HG03064 (cell line): ENCODE measurements at regions not wholly inside any gene's neighbourhood (a gene's known extent, or its start where the extent isn't known, plus 50 kb on each side); places are given as distances from the start of the nearest gene placed in this dataset.

Experiments
- ATAC-seq: cut with Tn5 transposase; IDR thresholded peaks from one replicate; pipeline ENCODE4 v1.9.1; 2021; ENCODE audit warnings: low read depth; ENCODE audit not compliant: unreplicated experiment

DNA sequence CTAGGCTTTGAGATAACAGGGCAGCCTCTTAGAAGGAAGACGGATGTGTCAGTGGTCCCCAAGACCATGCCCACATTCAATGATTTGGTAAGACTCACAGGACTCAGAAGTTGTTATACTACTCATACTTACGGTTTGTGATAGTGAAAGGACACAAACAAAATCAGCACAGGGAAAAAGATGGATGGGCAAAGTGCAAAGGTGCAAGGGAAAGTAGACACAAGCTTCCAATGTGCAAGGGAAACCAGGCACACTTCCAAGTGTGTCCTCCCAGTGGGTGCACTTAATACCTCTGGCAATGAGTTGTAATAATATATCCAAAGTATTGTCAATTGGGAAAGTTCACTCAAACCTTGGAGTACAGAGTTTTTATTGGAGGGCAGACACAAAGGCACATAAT is 53.8 kb upstream of the VCX start:
- no peak for ATAC-seq

DNA sequence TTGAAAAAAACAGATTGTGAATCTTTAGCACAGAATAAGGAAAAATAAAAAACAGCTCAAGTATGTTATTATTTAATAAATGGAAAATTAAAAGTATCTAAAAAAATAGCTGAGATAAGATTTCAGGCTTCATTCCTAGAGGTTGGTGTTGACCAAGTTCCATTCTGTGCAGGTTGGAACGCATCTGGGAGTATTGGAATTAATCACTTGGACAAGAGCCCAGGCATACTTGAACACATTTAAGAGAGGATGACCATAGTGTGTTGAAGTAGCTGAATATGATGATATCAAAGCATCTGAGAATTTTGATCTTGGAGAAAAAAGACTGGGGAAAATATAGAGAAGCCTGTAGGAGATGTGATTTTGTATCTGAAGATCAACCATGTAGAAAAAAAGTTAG is 54.6 kb upstream of the VCX start:
- ATAC-seq = no peak

DNA sequence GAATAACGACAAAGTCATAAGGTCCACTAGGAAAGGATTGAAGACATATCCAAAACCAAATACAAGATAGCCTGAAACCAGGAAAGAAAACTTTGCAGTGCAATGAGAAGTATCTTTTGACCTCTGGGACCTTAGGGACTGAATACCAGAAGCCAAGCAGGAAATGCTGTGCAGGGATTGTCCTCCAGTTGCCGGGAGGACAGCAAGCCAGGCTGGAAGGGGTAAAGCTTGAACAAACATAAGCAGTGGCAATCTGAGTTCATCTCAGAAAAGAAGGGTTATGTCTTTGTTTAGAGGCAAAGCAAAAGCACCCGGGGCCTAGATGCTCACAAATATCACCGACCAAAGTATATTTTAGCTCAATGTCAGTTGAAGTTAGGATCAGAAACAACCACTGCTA is 55.3 kb upstream of the VCX start:
- no peak for ATAC-seq

DNA sequence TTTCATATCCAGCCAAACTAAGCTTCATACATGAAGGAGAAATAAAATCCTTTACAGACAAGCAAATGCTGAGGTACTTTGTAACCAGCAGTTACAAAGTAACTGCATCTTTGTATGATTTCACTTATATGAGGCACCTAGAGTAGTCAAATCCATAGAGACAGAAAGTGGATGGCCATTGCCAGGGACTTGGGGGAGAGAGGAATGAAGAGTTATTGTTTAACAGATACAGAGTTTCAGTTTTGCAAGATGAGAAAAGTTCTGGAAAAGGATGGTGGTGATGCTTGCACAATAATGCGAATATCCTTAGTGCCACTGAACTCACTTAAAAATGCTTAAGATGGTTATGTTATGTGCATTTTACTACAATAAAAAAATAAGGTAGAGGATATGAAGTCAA is 58.4 kb upstream of the VCX start:
- no peak for ATAC-seq

DNA sequence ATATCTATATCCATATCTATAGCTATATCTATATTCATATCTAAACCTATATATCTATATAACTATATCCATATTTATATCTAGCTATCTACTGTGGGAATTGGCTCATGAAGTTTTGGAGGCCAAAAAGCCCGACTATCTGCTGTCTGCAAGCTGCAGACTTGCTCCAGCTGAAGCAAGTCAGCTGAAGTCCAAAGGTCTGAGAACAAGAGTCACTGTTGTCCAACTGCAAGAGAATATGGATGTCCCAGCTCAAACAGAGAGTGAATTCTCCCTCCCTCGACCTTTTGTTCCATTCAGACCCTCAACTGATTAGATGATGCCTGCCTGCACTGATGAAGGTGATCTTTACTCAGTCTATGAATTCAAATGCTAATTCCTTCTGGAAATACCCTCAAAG is 63.3 kb upstream of the VCX start:
- ATAC-seq = no peak

DNA sequence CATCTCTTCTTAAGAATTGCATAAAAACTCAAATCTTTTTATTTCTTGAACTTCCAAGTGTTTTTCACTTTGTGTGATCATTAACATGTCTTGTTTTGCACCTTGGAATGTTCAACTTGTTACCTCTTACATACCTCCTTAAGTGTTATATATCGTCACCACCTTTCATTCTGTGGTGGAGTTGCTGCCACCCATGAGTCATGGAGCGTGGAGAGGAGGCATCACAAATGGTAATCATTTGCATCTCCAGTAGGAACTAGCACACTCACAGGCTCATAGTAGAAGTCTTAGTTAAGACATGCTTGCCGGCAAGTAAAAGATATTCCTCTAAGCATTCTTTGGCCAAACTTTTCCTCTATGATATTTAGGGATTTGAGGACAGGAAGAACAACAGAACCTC is 67.0 kb upstream of the VCX start:
- ATAC-seq = no peak

DNA sequence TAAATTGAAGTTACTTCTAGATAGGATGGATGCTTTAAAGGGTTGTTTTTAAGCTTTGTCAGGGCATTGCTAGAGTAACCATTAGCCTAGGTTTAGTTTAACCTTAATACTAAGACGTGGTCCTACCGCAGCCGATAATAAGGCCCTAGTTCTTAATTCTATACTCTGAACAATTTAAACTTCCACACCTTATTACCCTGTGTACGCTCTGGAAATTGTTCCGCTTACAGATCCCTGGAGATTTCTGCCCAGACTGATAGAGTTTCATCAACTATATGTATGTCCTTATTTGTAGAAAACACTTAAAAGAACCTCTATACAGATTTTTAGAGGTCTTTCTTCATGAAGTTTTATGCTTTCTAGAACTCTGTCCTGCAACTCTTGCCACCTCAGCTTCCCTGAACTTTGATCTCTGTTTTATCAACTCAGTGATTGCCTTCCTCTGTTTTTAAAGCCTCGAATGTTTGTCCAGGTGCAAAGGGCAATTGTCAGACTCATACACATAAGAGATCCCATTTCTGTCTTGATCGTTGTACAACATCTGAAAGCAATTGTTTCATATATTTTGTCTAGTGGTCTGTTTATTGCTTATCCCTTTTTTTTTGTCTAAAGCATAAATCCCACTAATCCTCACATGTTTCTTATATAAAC is 71.1 kb upstream of the VCX start:
- no peak for ATAC-seq

DNA sequence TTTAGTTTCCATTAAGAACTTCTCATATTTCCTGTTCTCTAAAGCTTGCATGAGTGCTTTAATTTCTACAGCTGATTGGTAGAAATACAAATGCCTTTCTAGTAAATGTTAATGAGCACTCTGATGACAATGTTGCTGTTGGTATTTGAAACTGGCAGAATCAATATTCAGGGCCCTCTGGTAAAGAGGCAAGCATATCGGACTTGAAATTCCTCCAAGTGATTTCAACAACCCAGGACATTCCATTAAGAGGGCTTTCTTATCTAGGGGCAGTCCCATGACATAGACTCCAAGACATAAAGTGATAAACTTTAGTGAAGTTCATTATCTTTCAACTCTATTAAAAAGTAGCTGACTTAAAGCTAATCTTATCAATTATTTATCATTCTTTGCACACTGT is 83.1 kb upstream of the VCX start:
- no peak for ATAC-seq

DNA sequence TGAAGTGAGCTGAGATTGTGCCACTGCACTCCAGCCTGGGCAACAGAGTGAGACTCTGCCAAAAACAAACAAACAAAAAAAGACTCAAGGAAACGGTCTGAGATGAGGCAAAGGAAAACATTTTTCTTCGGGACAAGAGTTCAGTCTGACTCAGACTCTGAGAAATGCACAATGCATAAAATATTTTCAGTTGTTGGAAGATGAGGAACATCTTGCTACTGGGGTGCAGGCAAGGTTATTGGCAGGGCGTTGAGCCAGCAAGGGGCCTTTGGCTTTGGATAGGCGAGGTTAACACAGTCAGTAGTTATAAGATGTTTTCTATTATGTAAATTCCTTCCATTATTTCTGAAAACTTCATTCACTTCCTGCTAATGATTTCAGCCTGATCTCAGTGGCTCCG is 96.1 kb upstream of the VCX start:
- no peak for ATAC-seq

DNA sequence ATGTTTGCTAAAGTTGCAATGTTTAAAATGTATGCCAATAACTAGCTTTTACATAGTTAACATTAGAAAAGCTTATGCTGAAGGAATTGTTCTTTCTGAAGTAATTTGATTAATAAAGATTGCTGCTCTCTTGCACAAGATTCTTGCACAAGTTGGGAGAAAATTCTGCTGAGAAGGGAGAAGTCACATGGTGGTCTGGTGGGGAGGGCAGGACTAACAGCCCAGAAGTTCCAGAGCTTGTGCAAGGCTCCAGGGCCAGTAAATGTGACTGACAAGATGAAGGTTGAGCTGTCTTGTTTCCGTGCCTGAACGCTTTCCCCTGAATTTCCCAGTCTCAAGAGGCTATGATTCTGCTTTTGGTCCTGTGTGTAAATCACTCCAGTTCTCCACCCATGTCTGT is 112.9 kb upstream of the VCX start:
- ATAC-seq = no peak

DNA sequence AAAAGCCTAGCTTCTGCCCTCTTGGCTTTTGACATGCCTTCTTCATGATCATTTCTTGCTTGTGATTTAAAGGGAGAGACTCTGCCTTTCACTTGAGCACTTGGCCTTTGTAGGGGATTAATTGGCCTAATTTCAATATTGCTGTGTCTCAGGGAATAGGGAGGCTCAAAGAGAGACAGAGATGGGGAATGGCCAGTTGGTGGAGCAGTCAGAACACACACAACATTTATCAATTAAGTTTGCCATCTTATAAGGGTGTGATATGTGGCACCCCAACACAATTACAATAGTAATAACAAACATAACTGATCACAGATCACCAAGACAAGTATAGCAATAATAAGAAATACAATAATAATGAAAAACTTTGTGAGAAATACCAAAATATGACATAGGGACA is 122.5 kb upstream of the VCX start:
- no peak for ATAC-seq

DNA sequence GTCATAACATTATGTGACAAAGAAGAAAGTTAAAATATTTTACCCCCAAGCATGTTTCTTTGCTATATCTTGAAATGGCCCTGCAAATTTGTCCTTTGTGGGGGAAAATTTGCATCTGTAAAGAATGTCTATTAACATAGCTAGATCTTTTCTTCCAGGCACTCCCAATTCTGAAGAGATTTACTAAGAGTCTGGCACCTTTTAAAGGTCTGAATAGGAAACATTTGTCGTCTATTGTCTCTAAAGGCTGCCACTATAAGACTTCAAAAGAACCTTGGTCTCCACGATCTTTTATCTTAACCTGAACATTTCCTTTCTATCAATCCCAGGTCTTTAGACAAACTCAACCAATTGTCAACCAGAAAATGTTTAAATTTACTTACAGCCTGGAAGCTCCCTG is 128.6 kb upstream of the VCX start:
- ATAC-seq = no peak

DNA sequence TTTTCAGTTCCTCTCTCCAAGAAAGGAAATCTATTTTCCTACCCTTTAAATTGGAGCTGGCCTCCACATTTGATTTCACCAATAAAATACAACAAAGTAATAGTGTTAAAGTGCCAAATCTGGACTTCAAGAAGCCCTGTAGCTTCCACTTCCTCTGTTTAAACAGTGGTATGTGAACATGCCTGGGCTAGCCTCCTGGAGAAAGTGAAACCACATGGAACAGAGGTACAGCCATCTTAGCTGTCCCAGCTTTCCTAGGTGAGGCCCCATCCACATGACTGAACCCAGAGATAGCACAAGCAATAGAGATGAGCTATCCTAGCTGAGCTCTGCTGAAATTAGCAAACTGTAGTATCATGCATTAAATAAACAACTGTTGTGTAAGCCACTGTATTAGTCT is 131.8 kb upstream of the VCX start:
- no peak for ATAC-seq

DNA sequence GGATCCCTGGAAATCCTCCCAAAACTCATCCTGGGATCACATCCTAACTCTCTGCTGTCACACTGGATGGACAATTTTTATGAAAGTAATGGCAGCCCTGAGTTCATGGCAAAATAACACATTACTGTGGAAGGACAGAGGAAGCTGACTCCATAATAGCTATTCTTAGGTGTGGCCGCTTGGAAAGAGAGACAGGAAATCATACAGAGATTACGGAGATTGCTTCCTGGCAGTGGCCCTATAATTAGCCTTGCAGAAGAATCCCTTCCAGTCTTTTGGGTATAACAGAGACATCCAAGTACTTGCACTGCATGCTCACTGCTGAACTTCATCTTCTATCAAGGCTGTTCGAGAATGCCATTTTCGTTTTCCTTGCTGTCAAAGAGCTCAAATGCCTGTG is 133.1 kb upstream of the VCX start:
- ATAC-seq = no peak

DNA sequence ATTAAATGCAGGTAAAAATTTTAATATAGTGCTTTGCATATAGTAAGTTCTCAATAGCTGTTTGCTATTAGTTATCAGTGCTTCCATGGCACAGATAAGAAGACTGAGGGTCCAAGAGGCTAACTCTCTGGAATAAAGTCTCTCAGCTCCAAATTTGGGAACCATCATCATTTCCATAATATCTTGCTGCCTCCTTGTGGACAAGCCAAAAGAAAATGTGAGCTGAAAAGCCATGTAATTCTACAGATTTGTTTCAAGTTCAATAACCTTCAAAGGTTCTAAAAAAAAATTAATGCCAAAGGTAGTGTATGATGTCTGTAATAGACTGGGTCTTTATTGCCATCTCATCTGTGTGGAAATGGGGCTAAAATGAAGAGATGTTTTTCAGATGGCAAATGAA is 136.9 kb upstream of the VCX start:
- no peak for ATAC-seq

DNA sequence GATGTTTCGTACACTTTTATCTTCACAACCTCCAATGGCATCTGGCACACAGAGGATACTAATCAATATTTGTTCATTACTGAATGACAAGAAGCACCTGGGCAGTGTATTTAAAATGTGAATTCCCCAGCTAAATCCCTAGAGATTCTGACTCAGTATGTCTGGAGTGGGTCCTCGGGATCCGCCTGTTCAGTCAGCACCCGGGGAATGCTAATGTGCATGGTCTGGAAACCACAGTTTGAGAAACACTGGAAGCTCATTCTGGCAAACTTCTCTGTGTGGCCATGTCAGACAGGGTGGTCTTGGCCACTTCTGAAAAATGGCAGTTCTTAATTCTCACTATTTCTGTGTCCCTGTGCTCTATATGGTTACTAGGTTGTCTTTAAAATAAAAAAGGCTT is 138.8 kb upstream of the VCX start:
- ATAC-seq = no peak

DNA sequence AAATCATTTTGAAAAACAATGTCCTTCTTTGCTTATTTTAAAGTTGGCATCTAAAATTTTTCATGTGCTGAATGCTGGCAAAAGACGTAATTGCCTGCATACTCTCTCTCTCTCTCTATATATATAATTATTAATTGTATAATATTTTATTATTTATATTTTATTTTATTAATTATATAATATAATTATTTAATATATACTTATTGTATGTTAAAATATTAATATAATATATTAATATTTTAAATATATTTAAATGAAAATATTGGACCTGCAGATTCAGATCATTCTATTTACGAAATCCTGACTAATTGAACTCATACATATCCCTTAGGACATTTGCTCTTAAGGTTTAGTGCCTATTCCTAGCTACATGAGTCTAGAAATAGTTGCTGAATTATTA is 144.7 kb upstream of the VCX start:
- ATAC-seq = no peak

DNA sequence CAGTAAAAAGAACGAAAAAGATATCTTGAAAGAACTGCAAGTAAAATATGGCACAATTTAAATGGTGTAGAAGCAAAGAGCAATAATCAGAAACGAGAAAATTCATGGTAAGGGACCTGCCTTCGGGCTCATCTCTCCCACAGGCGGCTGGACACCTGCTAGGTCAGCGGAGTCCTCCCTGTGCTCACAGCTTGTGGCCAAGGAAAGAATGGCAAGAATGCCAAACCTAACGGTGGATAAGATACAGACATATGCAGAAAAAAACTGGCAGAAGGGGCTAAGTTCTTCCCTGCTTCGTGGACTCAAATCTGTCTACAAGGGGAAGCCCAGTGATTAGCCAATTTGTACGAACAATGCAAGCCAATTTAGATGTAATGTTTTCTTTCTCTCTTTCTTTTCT is 152.1 kb upstream of the VCX start:
- no peak for ATAC-seq

DNA sequence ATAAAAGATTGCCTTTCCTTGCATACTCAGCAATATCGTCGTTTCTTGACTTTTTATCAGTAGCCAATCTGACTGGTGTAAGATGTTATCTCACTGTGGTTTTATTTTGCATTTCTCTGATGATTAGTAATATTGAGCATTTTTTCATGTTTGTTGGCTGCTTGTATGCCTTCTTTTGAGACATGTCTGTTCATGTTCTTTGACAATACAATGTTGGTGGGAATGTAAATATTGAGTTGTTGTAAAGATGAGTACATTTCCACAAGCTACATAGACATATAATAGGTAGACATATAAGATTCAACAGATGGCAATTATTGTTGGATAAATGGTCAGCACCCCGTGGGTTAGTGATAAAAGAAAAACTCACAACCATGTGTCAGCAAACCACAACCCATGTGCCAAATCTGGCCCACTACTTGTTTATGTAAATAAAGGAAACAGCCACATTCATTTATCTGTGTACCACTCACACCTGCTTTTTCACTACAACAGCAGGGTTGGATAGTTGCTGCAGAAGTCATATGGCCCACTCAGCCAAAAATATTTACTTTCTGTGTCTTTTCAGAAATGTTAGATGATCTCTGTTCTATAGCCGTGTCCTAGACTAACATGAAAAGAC is 153.1 kb upstream of the VCX start:
- ATAC-seq = no peak

DNA sequence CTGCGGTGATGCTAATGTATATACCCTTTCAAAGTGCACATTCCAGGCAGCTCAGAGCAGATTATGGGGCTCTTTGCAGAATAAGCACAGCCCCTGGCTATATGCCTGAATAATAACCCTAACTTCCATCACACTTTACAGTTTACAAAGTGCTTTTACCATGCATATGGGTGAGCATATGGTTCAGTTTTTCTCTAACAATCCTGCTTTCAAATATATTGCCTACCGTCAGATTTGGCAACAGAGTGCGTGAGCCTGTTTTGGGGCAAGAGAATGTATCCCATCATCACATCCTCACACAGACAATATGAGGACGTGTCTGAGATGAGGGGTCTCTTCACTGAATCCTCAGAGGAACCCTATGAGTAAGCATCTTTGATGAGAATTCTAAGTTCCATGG is 162.8 kb upstream of the VCX start:
- no peak for ATAC-seq

DNA sequence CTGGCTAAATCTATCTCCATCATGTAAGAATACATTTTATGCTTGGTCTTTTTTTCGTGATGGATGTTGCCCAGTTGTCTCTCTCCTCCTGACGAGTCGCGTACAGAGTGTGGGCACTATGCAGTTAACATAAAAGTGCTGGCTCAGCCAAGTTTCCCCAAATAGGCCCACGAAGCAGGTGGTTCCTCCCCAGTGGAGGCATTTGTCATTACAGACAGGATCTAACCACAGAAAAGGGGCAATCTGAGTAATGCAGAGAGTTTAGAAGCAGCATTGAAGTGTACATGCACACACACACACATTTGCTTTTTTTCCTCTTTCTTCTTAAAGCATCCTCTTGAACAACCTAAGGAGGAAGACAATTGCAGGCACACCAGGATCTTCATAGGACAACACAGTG is 188.7 kb upstream of the VCX start:
- ATAC-seq = no peak

DNA sequence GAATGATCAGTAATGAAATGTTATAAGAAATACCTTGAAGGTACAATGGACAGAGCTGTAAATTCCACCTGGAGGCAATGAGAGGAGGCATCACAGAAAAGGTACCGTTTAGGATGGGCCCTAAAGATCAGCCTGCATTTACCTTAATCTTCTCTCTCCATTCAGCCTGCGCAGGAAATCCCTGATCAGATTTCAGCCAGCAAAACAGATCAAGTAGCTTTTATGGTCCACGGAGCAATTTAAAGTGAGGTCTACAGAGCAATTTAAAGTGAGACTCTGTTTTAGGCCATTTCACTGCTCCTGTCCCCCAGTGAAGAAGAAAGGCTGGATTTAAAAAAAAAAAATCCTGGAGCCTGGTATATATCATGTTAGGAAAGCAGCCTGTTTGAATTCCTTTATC is 195.1 kb upstream of the VCX start:
- no peak for ATAC-seq

DNA sequence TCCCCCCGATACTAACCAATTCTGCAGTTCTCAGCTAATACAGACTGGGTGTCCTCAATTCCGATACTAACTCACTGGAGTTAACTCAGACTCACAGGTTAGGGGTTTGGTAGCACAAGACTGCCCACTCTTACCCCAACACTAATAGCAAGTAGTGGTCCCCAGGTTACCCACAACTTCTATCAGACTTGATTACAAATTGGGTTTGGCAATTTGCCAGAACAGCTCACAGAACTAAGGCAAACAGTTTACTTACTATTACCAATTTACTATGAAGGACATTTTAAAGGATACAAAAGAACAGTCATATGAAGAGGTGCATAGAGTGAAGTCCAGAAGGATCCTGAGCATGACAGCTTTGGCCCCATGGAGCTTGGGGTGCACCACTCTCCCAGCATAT is 201.8 kb upstream of the VCX start:
- ATAC-seq = no peak
